Prostate gland (tissue), 2 donors: ENCODE measurements at regions not wholly inside any gene's neighbourhood (a gene's known extent, or its start where the extent isn't known, plus 50 kb on each side); places are given as distances from the start of the nearest gene placed in this dataset.

Experiments used
- CTCF ChIP-seq, 4 experiments: fragments of 200-600 bp in 2 of 4; fragments of 450-650 bp in 2 of 4; sonication (generic) in 2 of 4; IDR thresholded peaks; 1 replicate in 3 of 4; 2 replicates in 1 of 4; pipeline ENCODE4 v1.5.1; 2016 to 2019; ENCODE audit warnings: antibody characterized with exemption in 4 of 4, mild to moderate bottlenecking in 2 of 4, moderate library complexity in 2 of 4
- POLR2A ChIP-seq: fragments of 450-650 bp; IDR thresholded peaks from one replicate; pipeline ENCODE4 v1.6.1; 2016; ENCODE audit warnings: antibody characterized with exemption, mild to moderate bottlenecking

DNA sequence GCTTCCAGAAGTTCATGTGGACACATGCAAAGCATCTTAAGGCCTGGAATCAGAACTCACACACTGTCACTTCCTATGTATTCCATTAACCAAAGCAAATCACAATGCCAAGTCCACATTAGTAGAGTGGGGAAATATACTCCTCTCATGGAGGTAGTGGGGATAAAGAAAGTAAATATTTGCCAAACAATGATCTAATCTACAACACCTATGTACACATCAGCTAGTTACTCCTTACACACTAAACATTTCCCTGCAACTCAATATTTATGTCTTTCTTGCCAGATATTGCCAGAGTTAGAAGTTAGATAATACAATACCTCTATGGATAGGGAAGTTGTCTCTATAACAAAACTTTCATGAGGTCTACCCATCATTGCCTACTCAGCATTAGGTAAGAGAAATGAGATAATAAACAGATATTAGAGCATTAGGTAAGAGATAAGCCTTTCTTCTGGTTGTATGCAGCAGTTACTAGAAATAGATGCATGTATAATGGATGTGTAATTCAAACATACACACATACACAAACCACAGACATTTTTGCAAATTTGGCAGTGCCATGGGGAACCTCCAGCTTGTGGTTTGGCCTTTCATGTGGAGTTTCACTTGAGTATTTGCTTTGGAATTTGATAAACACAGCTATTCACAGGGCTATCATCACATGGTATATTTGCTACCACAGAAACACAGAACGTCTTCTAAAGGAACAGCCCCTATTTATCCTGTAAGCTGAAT, 196.5 kb downstream of the TLE1 start:
- TF ChIP-seq CTCF (IDR thresholded peaks at IDR 0.05) = no peak
- TF ChIP-seq POLR2A = no peak
